Ureter (tissue), 1 donor: ENCODE measurements at regions not wholly inside any gene's neighbourhood (a gene's known extent, or its start where the extent isn't known, plus 50 kb on each side); places are given as distances from the start of the nearest gene placed in this dataset.
"Not testable (repeated sequence)": the region's sequence is repeated elsewhere in the genome, so short reads cannot be mapped to it uniquely, and the experiment has no call there.

ENCODE experiments used
- DNase-seq: peaks from one replicate; pipeline ENCODE4 v3.0.0-alpha.2; 2020; ENCODE audit warnings: low spot score
- donor health status: DM: yes; HTN: yes; CAD: no.

DNA sequence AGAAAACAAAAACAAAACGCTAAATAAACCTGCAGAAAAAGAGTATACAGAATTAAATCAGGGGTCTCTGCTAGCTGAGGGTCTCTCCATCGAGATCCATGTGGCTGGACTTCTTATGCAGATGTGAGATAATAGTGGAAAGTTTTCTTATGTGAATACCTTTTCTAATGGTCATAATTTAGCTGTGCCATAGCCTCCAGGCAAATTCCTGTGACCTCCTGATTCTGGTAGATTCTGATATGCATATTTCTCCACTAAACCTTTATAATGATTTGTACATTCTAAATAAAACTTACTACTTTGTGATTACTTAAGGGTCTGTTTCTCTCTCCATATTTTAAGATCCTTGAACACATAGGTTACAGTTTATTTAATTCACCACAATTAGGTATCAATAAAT, 1002.6 kb downstream of the GALC start:
- no peak for DNase-seq

DNA sequence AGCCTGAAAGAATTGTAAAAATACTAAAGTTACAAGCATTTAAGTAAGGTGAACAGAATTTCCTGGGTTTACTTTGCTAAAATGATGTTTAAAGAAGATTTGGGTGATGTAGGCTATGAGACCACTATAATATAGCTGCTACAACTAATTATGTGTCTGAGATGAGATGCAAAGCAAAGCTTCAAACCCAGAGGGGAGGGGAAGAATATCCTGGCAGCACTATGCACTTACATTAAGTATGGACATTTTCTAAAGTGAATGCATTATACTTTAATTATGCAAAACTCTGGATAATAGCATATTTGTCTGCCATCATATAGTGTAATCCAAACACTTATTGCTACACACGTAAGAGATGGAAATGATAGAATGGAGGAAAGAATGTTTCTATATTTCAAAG, 1003.7 kb downstream of the GALC start:
- DNase-seq: no peak

DNA sequence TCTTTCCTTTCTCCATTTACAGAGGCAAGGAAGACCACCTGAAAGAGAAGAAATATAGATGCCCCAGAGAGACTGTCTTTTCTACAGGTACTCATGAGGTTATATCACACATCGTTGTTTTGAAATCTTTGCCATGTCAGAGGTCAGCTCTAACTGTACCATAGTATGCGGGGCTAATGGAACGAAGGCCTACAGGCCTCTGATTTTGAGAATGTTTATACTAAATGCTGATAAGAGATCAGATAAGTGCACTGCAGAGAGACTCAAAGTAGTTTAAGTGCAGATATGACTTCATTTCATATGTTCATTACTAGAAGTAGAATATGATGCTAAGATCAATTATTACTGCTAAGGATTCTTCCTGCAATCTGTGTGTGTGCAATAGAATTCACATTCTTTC, 1005.0 kb downstream of the GALC start:
- DNase-seq: no peak

DNA sequence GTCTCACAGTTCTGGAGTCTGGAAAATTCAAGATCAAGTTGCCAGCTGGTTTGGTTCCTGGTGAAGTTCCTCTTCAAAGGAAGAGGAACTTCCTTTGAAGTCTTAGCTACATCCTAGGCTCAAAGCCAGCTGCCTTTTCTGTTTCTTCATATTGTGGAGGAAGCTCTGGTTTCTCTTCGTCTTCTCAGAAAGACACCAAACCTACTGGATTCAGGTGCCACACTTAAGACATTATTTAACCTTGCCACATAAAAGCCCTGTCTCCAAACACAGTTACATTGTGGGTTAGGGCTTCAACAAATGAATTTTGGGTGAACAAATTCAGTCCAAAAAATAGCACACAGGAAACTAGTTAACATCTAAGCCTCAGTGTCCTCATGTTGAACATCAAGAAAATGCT, 1019.8 kb downstream of the GALC start:
- no peak for DNase-seq

DNA sequence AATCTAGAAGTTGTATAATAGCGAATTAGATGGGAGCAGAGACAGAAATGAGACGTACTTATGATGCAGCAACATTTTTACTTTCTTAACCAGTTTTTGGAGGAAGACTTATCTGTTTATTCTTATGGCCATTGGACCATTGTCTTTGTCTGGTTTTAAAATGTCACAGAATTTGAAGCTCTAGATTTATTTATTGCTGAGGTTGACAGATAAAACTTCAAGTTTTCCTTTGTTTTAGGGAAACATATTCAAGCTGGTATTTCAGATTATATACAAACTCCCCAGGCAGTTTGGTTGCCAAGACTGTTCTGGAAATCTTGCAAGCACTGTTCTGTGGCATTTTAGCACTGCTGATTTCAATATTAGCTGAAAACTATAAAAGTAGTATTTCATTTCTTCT, 1021.7 kb downstream of the GALC start:
- no peak for DNase-seq

DNA sequence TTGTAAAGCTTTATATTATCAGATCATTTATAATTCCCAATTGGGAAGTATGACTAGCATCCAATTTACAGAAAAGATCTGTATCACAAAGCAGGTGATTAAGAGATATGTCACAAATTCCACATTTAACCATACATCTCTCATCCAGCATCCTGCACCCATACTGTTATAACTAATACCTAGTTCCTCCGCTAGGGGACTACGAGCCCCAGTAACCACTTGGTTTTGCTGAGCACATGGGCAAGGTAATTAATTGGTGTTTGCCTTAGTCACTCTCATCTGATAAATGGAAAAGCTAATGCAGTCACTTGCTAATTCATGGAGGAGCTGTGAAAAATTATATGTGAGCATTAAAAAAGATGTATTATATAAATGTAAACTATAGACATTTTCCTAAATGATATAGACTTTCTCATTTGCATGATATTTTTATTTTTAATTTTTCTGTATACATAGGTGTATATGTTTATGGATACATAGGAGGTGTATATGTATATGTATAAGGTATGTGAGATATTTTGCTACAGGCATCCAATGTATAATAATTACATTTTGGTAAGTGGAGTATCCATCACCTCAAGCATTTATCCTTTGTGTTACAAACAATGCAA, 1031.8 kb downstream of the GALC start:
- DNase-seq: no peak

DNA sequence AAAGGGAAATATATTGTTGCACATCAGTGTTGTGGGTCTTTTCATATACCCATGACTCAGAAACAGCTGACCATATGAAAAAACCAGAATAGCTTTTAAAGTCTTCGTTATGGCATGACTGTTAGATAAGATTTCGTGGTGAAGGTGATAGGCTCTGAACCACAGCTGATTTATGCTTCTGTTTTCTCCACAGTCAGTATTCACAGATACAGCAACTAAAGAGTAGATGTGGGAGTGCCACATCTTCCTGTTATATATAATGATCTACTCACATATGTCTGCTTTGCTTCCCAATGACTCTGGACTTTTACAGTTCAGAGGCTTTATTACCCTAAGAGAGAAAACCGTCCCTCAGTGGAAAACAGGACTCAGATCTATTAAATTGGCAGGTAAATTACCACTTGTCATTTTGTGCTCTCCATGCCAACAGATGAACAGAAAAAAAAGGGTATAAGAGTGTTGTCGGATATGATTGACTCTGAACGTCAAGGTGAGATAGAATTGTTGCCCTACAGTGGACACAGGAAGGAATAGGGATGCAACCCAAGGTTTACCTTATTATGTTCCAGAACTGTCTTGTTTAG, 1037.1 kb downstream of the GALC start:
- DNase-seq: no peak

DNA sequence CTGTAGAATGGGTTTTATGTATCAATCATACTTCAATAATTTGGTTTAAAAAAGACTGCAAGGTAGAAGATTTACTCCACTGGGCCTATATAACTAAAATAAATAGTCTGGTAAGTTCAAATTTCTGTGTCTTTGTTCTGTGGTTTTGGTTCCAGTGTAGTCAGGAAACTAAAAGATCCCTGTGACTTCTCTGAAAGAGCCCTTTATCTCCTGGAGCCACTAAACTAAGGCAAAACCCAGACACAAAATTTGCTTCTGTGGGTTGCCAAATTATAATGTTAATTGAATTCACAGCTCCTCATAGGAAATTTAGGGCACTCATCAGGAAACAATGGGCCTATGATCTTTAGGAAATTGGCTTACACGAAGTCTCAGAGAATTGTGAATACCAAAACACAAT, 1038.4 kb downstream of the GALC start:
- no peak for DNase-seq

DNA sequence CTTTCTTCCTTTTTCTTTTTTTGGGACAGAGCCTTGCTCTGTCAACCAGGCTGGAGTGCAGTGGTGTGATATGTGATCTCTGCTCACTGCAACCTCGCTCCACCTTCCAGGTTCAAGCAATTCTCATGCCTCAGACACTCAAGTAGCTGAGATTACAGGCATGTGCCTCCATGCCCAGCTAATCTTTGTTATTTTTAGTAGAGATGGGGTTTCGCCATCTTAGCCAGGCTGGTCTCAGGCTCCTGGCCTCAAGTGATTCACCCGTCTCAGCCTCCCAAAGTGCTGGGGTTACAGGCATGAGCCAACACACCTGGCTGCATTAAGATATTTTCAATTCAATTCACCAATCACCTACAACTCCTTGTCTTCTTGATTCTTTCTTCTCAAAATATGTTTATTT, 1046.5 kb downstream of the GALC start:
- no peak for DNase-seq

DNA sequence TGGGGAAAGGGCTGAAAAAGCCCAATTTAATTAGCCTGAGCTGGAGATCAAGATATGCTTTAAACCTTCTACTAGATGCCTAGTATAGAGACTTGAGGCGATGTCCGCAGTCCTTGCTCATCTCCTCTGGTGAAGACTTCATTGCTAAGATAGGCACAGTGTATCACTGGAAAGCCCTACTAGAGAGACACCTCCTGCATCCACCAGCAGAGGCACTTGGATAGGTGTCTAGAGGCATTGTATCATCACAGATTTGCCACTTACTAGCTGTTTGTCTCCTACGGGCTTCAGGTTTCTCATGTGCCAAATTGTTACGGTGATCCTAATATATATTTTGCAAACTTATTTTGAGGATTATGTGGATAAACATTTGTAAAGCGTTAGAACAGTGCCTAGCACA, 1048.5 kb downstream of the GALC start:
- DNase-seq: no peak

DNA sequence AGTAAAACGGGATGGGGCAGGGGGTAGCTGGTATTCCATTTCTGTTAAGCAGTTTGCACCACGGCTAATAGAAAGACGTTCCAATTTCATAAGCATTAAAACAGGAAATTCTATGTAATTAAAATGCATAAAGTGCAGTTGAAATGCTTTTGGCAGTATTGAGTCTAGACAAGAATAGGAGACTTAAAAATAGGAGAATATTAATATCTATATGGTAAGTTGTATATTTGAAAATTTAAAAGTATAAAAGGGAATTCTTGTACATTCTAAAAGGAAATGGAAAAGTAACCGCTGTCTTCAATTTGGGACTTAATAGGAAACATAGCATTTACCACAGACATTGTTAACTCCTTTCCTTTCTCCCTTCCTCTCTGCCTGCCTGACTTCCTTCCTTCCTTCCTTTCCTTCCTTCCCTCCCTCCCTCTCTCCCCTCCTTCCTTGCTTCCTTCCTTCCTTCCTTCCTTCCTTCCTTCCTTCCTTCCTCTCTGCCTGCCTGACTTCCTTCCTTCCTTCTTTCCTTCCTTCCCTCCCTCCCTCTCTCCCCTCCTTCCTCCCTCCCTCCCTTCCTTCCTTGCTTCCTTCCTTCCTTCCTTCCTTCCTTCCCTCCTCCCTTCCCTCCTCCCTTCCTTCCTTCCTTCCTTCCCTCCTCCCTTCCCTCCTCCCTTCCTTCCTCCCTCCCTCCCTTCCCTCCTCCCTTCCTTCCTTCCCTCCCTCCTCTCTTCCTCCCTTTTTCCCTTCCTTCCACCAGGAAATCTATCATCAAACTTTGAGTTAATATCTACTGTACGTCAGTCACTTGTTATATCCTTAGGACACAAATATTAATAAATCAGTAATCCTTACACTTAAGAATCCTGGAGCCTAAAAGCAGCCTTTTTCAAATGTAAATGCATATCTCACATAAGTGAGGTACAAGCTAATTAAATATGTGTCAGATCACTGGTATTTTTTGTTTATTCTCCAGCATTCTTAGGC, 1049.3 kb downstream of the GALC start:
- DNase-seq: no peak

DNA sequence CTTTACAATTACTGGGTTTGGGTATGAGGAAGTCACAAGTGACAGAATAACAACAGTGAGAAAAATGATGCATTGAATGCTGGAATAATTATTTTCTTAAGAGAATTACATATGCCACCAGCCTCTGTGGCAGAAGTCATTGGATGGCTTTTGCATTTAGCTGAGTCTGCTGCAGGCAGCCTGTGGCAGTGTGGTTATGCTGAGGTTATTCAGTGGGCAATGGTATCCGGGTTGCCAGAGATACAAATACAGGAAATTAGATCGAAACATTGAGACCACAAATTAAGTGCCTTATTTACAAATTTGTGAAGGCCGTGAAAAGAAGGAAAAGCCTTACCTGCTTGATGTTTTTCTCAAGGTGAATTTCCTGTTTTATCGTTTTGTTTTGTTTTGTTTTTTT, 1050.0 kb downstream of the GALC start:
- DNase-seq: no peak

DNA sequence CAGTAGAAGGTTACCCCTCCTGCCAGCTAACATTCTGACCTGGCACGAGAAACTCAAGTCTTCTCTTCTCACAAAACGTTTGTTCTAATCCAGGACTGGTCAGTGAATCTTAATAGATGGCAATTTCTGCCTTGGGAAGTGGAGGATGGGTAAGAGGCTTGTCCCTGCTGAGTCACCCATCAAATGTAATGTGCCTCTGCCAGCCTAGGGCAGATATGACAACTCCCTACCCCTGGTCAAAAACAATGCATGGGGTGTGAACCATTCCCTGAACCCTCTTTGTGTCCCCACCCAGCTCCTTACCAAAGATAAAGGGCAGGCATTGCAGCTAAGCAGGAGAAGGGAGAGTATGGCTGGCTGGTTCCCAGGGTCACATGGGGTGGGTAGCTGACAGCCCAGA, 1052.9 kb downstream of the GALC start:
- DNase-seq: no peak

DNA sequence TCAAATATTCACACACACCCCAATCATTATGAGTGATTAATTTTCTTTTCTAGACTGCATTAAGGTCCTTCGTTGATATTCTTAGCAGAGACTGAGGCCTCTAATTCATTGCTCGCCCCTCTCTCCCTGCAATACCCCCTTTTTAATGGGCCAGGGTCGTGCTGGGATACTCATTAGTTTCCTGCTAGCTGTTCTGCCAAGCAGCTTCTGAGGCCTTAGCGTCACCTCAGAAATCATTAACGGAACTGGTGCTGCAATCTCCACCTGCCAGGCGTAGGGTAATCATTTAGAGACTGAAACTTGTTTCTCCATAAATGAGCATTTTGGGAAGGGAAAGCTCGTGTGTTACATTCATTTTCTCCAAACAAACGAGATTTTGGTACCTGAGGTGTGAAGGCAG, 1054.7 kb downstream of the GALC start:
- DNase-seq: no peak

DNA sequence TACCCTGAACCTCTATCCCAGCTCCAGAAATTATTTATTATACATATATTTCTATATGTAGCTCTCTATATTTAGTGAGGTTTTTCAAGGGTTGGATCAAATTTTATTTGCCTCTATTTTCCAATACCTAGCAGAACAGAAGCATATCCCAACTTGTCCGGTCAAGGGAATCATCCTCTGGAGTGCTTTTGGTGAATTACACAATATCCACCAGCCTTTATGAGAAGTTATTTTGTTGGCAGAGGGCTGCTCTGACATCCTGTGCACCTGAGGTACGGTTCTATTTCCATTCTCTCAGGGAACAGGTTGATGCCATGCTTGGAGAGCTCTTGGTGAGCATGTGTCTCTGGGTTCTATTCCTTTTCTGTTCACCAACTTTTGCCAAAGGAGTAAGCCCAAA, 1056.4 kb downstream of the GALC start:
- no peak for DNase-seq

DNA sequence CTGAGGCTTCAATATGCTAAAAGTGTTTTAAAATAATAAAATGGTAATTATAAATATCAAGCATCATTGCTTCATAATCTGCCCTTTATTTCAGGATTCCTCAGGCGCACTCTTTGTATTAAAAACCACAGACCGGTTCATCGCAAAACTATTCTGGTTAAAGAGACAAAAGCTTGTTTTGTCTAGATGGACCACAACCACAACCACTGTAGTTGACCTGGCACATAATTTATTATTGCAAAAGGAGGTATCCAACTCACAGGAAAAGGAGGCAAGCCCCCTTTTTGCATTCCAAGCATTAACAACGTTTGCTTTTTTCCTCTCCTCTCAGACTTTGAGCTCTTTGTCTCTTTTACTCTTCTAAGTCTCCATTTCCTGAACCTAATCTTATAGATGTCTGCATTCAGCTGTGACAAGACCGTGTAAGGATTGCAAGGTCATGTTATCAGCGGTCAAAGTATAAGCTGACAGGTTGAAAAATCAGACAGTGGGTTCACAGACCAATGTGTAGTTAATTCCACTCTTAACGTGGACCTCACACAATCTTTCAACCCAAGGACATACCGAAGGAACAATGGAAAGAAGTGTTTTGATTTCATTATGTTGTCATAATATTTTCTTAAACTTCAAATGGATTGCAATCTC, 1057.6 kb downstream of the GALC start:
- DNase-seq: no peak

DNA sequence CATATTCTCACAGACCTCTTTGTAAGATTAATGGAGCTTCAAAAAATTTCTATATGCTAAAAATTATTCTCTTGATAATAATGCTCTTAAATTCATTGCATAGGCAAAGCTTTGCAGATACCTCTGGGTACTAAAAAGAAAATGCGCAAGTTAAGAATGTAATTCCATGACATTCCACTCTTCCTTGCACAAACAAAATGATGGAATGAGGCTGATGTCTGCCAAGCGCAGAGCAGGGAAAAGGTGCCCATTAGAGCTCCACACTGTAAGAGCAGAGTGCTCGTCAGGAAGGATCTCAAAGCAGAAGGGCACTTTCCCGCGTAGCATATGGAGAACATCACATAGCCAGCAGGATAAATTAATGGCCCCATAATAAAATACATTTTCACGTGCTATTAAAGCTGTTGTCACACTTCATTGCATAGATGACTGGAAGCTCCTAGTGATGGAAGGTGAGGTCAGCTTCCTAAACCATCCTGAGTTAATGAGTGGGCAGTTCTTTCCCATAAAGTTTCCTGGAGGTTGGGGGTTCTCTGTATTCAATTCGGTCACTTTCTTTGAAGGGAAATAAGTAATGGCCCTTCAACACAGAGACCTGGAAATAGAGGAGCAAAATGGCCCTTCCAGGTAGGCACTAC, 1058.9 kb downstream of the GALC start:
- no peak for DNase-seq

DNA sequence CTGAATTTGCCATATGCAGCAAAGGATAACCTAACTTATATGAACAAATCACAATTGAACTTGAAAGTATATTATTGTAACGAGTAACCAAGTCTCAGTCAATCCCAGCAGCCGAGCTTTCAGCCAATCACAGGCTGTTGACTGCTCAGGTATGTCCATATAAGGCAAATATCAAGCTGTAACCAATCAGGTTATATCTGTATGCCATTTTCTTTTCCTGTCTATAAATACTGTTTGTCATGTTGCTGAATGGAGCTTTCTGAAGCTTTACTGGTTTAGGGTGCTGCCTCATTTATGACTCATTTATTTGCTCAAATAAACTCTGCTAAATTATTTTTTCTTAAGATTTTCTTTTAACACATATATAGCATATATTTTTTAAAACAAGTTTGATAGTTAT, 1059.5 kb downstream of the GALC start:
- no peak for DNase-seq

DNA sequence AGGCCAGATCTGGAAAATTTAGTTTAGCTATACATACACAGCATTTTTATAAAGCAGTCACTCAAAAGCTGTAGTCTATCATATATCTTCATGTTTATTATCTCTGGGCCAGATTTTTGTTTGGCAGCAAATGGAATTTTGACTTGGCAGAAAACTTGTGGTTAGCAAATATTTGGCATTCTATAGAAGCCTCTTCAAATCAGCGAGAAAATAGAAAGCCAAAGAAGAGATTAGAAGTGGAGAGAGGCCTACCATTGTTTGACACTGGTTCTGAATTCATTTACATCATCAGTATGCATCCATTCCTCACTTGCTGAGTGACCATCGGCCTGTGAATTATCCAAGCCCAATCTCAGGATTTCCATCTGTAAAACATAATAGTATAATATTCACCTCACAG, 1077.6 kb downstream of the GALC start:
- no peak for DNase-seq

DNA sequence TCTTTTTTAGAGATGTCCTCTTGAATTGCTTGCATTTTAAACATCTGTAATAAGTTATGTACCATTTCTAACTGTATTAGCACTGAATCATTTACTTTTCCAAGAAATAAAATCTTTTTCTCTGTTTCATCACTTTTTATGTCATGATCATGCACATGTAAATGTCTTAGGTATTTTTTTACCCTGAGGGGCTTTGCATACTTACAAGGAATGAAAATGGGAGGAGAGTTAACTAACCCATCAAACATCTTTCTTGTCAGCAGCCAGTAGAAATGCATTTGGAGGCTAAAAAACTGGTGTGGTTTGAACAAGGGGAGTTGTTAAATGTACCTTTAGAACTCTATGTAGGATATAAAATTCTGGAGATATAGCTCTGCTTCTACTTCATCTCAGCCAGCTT, 1080.3 kb downstream of the GALC start:
- no peak for DNase-seq

DNA sequence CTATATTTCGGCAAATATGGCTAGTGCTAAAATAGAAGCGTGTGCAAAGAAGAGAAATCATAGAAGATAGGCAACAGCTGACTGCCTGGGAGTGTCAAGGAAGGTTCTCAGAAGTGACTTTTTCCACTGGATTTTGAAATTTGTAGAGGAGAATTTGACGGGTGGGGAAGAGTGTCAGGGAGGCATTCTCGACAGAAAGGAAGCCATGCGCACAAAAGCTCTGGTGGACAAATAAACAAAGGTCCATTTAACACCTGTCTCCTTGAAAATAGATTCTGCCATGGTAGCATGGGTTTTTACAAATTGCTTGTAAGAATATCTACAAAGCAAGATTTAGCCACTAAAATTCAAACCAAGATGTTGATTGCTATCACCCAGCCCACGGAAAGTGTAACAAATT, 1081.5 kb downstream of the GALC start:
- no peak for DNase-seq

DNA sequence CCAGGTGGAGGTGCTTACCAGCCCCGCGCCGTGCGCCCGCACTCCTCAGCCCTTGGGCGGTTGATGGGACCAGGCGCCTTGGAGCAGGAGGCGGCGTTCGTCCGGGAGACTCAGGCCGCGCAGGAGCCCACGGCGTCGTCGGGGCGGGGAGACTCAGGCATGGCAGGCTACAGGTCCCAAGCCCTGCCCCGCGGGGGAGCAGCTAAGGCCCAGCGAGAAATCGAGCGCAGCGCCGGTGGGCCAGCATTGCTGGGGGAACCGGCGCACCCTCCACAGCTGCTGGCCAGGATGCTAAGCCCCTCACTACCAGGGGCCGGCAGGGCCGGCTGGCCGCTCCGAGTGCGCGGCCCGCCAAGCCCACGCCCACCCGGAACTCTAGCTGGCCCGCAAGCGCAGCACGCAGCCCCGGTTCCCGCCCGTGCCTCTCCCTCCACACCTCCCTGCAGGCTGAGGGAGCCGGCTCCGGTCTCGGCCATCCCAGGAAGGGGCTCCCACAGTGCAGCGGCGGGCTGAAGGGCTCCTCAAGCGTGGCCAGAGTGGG, 1087.5 kb downstream of the GALC start:
- DNase-seq: not testable (repeated sequence)
